GM12878 (cell line): ENCODE measurements at regions not wholly inside any gene's neighbourhood (a gene's known extent, or its start where the extent isn't known, plus 50 kb on each side); places are given as distances from the start of the nearest gene placed in this dataset.

Experiments used
- ATAC-seq: fragments of 200-7000 bp; cut with Tn5 transposase; 3 replicates; pipeline ENCODE4 v1.9.1; 2020; ENCODE audit warnings: mild to moderate bottlenecking, moderate library complexity
- BruUV-seq: library from RNA; stranded (reverse); fragments of 400-500 nt; replicated peaks from 2 replicates; lab custom pipeline; 2021; lab: Mats Ljungman, UMichigan
- CTCF ChIA-PET: fragments of 300-600 bp; sonication (Branson Sonifier 250); formaldehyde crosslinking; extraction: SDS; loops from one replicate; lab custom pipeline; 2021; ENCODE audit warnings: inconsistent platforms; lab: Yijun Ruan, JAX
- POLR2A ChIA-PET: fragments of 350-600 bp; formaldehyde crosslinking; extraction: SDS; loops from one replicate; lab custom pipeline; 2021; ENCODE audit warnings: inconsistent platforms; lab: Charles Lee
- RAD21 ChIA-PET: fragments of 300-600 bp; sonication (Branson Sonifier 250); formaldehyde crosslinking; loops from one replicate; lab custom pipeline; 2023; ENCODE audit warnings: antibody characterized with exemption; ENCODE audit not compliant: unreplicated experiment; lab: Charles Lee
- SMC1A ChIA-PET: fragments of 300-600 bp; sonication (Branson Sonifier 250); formaldehyde crosslinking; loops from one replicate; lab custom pipeline; 2023; ENCODE audit not compliant: unreplicated experiment, uncharacterized antibody; lab: Charles Lee
- DNase-seq: peaks from one replicate; pipeline ENCODE4 v3.0.0-alpha.2; 2011; ENCODE audit warnings: low read depth, low spot score
- FAIRE-seq: peaks from 3 replicates; lab custom pipeline; 2011; peaks lifted over from hg19 to GRCh38; lab: Jason Lieb, UNC
- H2AFZ ChIP-seq: 2 replicates; pipeline ENCODE4 v1.6.0; 2011; ENCODE audit warnings: low read depth, low read length, control low read depth; ENCODE audit not compliant: control insufficient read depth
- H3K27ac ChIP-seq: 2 replicates; pipeline ENCODE4 v1.5.1; 2011; ENCODE audit warnings: control low read depth; ENCODE audit not compliant: control insufficient read depth, insufficient read depth
- H3K27me3 ChIP-seq, 2 experiments: replicated peaks in 1 of 2; 2 replicates each; pipeline versions ENCODE4 v1.6.0 to v1.6.1; 2011; ENCODE audit warnings: low read length in 1 of 2; ENCODE audit not compliant: control insufficient read depth in 2 of 2, insufficient read depth in 2 of 2
- H3K36me3 ChIP-seq, 2 experiments: 2 replicates each; pipeline ENCODE4 v1.5.1; 2011; ENCODE audit warnings: low read length in 1 of 2; ENCODE audit not compliant: control insufficient read depth in 2 of 2, insufficient read depth in 2 of 2
- H3K4me1 ChIP-seq: 2 replicates; pipeline ENCODE4 v1.6.1; 2011; ENCODE audit warnings: mild to moderate bottlenecking, low read length, moderate library complexity, mixed read lengths; ENCODE audit not compliant: control insufficient read depth, insufficient read depth
- H3K4me2 ChIP-seq: 2 replicates; pipeline ENCODE4 v1.6.0; 2011; ENCODE audit warnings: control low read depth; ENCODE audit not compliant: control insufficient read depth, insufficient read depth
- H3K4me3 ChIP-seq: fragments of 200-600 bp; sonication (generic); 2 replicates; pipeline ENCODE4 v1.5.1; 2016
- H3K79me2 ChIP-seq: 2 replicates; pipeline ENCODE4 v1.6.0; 2011; ENCODE audit warnings: low read length; ENCODE audit not compliant: control insufficient read depth, insufficient read depth
- H3K9ac ChIP-seq: 2 replicates; pipeline ENCODE4 v1.8.0; 2011; ENCODE audit warnings: low read length, control low read depth, mixed read lengths; ENCODE audit not compliant: control insufficient read depth, insufficient read depth
- H3K9me3 ChIP-seq: replicated peaks from 3 replicates; pipeline ENCODE4 v1.5.1; 2011; ENCODE audit warnings: mild to moderate bottlenecking, low read length; ENCODE audit not compliant: control insufficient read depth, insufficient read depth
- H4K20me1 ChIP-seq: 2 replicates; pipeline ENCODE4 v1.6.0; 2011; ENCODE audit not compliant: control insufficient read depth, insufficient read depth
- ATF7 ChIP-seq: fragments of 450-650 bp; IDR thresholded peaks from 2 replicates; pipeline ENCODE4 v1.6.1; 2016; ENCODE audit warnings: low read depth, mild to moderate bottlenecking
- BMI1 ChIP-seq: fragments of 450-650 bp; IDR thresholded peaks from 2 replicates; pipeline ENCODE4 v1.6.1; 2016; ENCODE audit warnings: mild to moderate bottlenecking, moderate library complexity, borderline replicate concordance
- CTCF ChIP-seq, 3 experiments: IDR thresholded peaks in 2 of 3; conservative IDR thresholded peaks in 1 of 3; 2 replicates each; pipeline ENCODE4 v1.5.1; 2011; ENCODE audit warnings: low read depth in 3 of 3, low read length in 3 of 3, mild to moderate bottlenecking in 3 of 3, control low read depth in 2 of 3, moderate library complexity in 2 of 3, inconsistent platforms in 1 of 3, mixed read lengths in 1 of 3; ENCODE audit not compliant: control insufficient read depth in 2 of 3, insufficient read depth in 1 of 3; ENCODE audit errors: extremely low read depth in 1 of 3
- LARP7 ChIP-seq: fragments of 450-650 bp; IDR thresholded peaks from 2 replicates; pipeline ENCODE4 v1.6.1; 2017; ENCODE audit warnings: mild to moderate bottlenecking
- NR2C1 ChIP-seq: fragments of 450-650 bp; IDR thresholded peaks from 2 replicates; pipeline ENCODE4 v1.6.1; 2017; ENCODE audit warnings: antibody characterized with exemption, mild to moderate bottlenecking, moderate library complexity
- SMAD1 ChIP-seq: fragments of 450-650 bp; IDR thresholded peaks from 2 replicates; pipeline ENCODE4 v1.6.1; 2018; ENCODE audit warnings: mild to moderate bottlenecking, low read depth; ENCODE audit not compliant: partially characterized antibody
- SRF ChIP-seq, 2 experiments: IDR thresholded peaks; 2 replicates each; pipeline ENCODE4 v1.6.1; 2011; ENCODE audit warnings: low read depth in 2 of 2, low read length in 2 of 2, mild to moderate bottlenecking in 1 of 2, moderate library complexity in 1 of 2
- SUPT20H ChIP-seq: IDR thresholded peaks from 2 replicates; pipeline ENCODE4 v1.6.1; 2011; ENCODE audit warnings: low read depth, mild to moderate bottlenecking, low read length, moderate library complexity, borderline replicate concordance; ENCODE audit not compliant: control insufficient read depth
- WGBS: methylation state at CpG from one replicate; pipeline ENCODE4 v1.1.6; 2016; ENCODE audit warnings: low lambda C conversion rate; ENCODE audit not compliant: insufficient replicate concordance, insufficient coverage; ENCODE audit errors: missing lambda C conversion rate; 5-methylcytosine and 5-hydroxymethylcytosine counted together
- in situ Hi-C: fragments of 300-500 bp; cut with MboI; formaldehyde crosslinking; loops from 9 replicates; pipeline ENCODE4 v1.14.3; 2018; ENCODE audit warnings: mixed read lengths
- intact Hi-C: fragments of 100-400 bp; cut with micrococcal nuclease; formaldehyde crosslinking; loops from one replicate; pipeline ENCODE4 v1.14.2; 2022; ENCODE audit not compliant: unreplicated experiment

DNA sequence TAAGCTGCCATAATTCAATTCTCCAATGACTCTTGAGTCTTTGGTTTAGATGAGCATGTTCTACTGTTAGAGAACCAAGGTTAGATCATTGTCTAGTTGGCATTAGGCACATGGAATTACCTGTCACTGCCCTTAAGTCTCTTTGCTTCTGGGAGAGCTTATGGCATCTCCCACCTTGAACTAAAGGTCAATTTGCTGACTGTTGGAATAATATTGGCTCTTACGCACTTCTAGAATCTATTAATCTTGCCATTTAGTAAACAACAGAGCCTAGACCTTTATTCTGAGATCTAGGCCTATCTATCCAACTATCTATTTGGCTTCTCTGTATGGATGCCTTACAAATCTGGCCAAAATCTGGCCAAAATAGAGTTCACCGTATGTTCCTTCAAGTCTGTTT is 232.0 kb downstream of the STK31 start:
- Histone ChIP-seq H3K36me3 (no peaks in the 10 kb centered on the region), H3K27ac (no peak overlapping the region), H3K4me1 (no peaks in the 10 kb centered on the region), H3K79me2 (no peaks in the 10 kb centered on the region), H3K9me3 (no peaks in the 10 kb centered on the region), H2AFZ (no peak overlapping the region), H3K27me3 (no peaks in the 10 kb centered on the region), H3K4me3 (no peak overlapping the region), H3K4me2 (no peak overlapping the region), H3K9ac (no peak overlapping the region), H4K20me1 (no peaks in the 10 kb centered on the region)
- intact Hi-C loops (no loop called here), in situ Hi-C loops (no loop called here)
- 82% methylated on average over 2 of the region's 2 CpGs for WGBS
- TF ChIP-seq CTCF (IDR thresholded peaks at IDR 0.05 in 2 of 3, conservative IDR thresholded peaks at IDR 0.05 in 1 of 3; ENCODE audit: control insufficient read depth in 2 of 3, extremely low read depth in 1 of 3, insufficient read depth in 1 of 3, low read depth in 3 of 3, low read length in 3 of 3): no peak
- no peak for TF ChIP-seq SRF (IDR thresholded peaks at IDR 0.05; ENCODE audit: low read depth in 2 of 2, low read length in 2 of 2)
- TF ChIP-seq ATF7: no peak
- TF ChIP-seq SMAD1: no peak
- no peak for TF ChIP-seq NR2C1
- TF ChIP-seq LARP7: no peak
- no peak for TF ChIP-seq BMI1
- TF ChIP-seq SUPT20H: no peak
- ChIA-PET CTCF (interaction anchor here (1.4 kb wide), 1 partner anchor 37 kb away, joined by 3 read pairs; no protein-coding TSS in a partner anchor), RAD21 (no interaction called here), POLR2A (no interaction called here), SMC1A (no interaction called here)
- no TSS peak for BruUV-seq
- no peak for ATAC-seq
- no peak for FAIRE-seq
- DNase-seq: no peak
